HCT116 (cell line): ENCODE measurements at regions not wholly inside any gene's neighbourhood (a gene's known extent, or its start where the extent isn't known, plus 50 kb on each side); places are given as distances from the start of the nearest gene placed in this dataset.

Experiments
- ATAC-seq: fragments of 200-7000 bp; cut with Tn5 transposase; 2 replicates; pipeline ENCODE4 v1.9.1; 2020; ENCODE audit warnings: mild to moderate bottlenecking, moderate library complexity
- BruUV-seq: library from RNA; stranded (reverse); fragments of 400-500 nt; replicated peaks from 2 replicates; lab custom pipeline; 2021; lab: Mats Ljungman, UMichigan
- CTCF ChIA-PET: fragments of 300-600 bp; sonication (Branson Sonifier 250); formaldehyde crosslinking; loops from one replicate; lab custom pipeline; 2021; ENCODE audit warnings: antibody characterized with exemption; lab: Charles Lee
- POLR2A ChIA-PET: fragments of 300-600, 350-600 bp; sonication (Branson Sonifier 250); formaldehyde crosslinking; loops from one replicate; lab custom pipeline; 2021; ENCODE audit warnings: antibody characterized with exemption; lab: Charles Lee
- RAD21 ChIA-PET, 2 experiments: fragments of 300-600 bp; sonication (Branson Sonifier 250); formaldehyde crosslinking; loops; one replicate each; lab custom pipeline; 2023; ENCODE audit warnings: low total read pairs in 2 of 2; ENCODE audit not compliant: uncharacterized antibody in 2 of 2, unreplicated experiment in 2 of 2, low non-redundant PET in 1 of 2; lab: Charles Lee
- DNase-seq: peaks from one replicate; pipeline ENCODE4 v3.0.0-alpha.2; 2010; ENCODE audit warnings: low read depth, low spot score
- H2AFZ ChIP-seq: fragments of 200-600 bp; shearing (Covaris generic), sonication (generic); 2 replicates; pipeline ENCODE4 v1.6.1; 2017; ENCODE audit warnings: low read depth, mixed run types, mixed read lengths, antibody characterized with exemption, low read length; ENCODE audit not compliant: poor library complexity, severe bottlenecking
- H3K27ac ChIP-seq: 2 replicates; pipeline ENCODE4 v1.5.1; 2012; ENCODE audit warnings: low read depth, low read length
- H3K27me3 ChIP-seq: fragments of 200-600 bp; sonication (generic); 2 replicates; pipeline ENCODE4 v1.6.1; 2016; ENCODE audit warnings: mixed run types, low read length, mixed read lengths; ENCODE audit not compliant: insufficient read depth
- H3K36me3 ChIP-seq, 2 experiments: fragments of 200-500 bp in 1 of 2; fragments of 200-600 bp in 1 of 2; sonication (Bioruptor generic) in 1 of 2; sonication (generic) in 1 of 2; 2 replicates each; pipeline versions ENCODE4 v1.5.1 to v1.6.1; 2014 to 2016; ENCODE audit warnings: low read length in 2 of 2, inconsistent platforms in 1 of 2, mixed read lengths in 1 of 2, mixed run types in 1 of 2; ENCODE audit not compliant: insufficient read depth in 2 of 2, control insufficient read depth in 1 of 2
- H3K4me1 ChIP-seq, 2 experiments: fragments of 200-600 bp in 1 of 2; sonication (generic) in 1 of 2; 2 replicates each; pipeline versions ENCODE4 v1.5.1 to v1.6.1; 2012 to 2017; ENCODE audit warnings: low read length in 2 of 2, inconsistent platforms in 1 of 2, mild to moderate bottlenecking in 1 of 2, mixed read lengths in 1 of 2, mixed run types in 1 of 2, moderate library complexity in 1 of 2; ENCODE audit not compliant: insufficient read depth in 2 of 2, control insufficient read depth in 1 of 2
- H3K4me2 ChIP-seq: fragments of 200-600 bp; sonication (generic); 2 replicates; pipeline ENCODE4 v1.6.1; 2017; ENCODE audit warnings: mixed run types, low read length, mixed read lengths
- H3K4me3 ChIP-seq, 2 experiments: fragments of 200-600 bp in 1 of 2; sonication (generic) in 1 of 2; replicated peaks in 1 of 2; 2 replicates each; pipeline ENCODE4 v1.5.1; 2011 to 2016; ENCODE audit warnings: low read length in 2 of 2, control low read depth in 1 of 2, low read depth in 1 of 2, mild to moderate bottlenecking in 1 of 2, mixed read lengths in 1 of 2, mixed run types in 1 of 2
- H3K79me2 ChIP-seq: fragments of 200-600 bp; sonication (generic); 2 replicates; pipeline ENCODE4 v1.6.1; 2017; ENCODE audit warnings: mild to moderate bottlenecking, mixed run types, low read length, moderate library complexity, mixed read lengths; ENCODE audit not compliant: insufficient read depth
- H3K9ac ChIP-seq: fragments of 200-600 bp; sonication (generic); 2 replicates; pipeline ENCODE4 v1.6.1; 2016; ENCODE audit warnings: low read length, mixed read lengths
- H3K9me2 ChIP-seq: fragments of 200-600 bp; sonication (generic), shearing (Covaris generic); 2 replicates; pipeline ENCODE4 v1.6.1; 2017; ENCODE audit warnings: mixed run types, mild to moderate bottlenecking, moderate library complexity; ENCODE audit not compliant: insufficient read depth
- H3K9me3 ChIP-seq, 2 experiments: fragments of 200-500 bp in 1 of 2; fragments of 200-600 bp in 1 of 2; sonication (Bioruptor generic) in 1 of 2; sonication (generic) in 1 of 2; 2 replicates each; pipeline ENCODE4 v1.6.1; 2014 to 2017; ENCODE audit warnings: low read length in 2 of 2, mixed read lengths in 2 of 2, inconsistent platforms in 1 of 2, low read depth in 1 of 2, mild to moderate bottlenecking in 1 of 2, mixed run types in 1 of 2, moderate library complexity in 1 of 2; ENCODE audit not compliant: control insufficient read depth in 1 of 2, insufficient read depth in 1 of 2
- H4K20me1 ChIP-seq: fragments of 200-600 bp; sonication (generic), shearing (Covaris generic); 2 replicates; pipeline ENCODE4 v1.6.1; 2017; ENCODE audit warnings: mixed run types, mild to moderate bottlenecking, moderate library complexity; ENCODE audit not compliant: insufficient read depth
- CEBPB ChIP-seq: IDR thresholded peaks from 2 replicates; pipeline ENCODE4 v1.6.1; 2012; ENCODE audit warnings: low read depth
- CTCF ChIP-seq, 3 experiments: fragments of 200-600 bp in 1 of 3; sonication (generic) in 1 of 3; IDR thresholded peaks in 2 of 3; conservative IDR thresholded peaks in 1 of 3; 2 replicates each; pipeline ENCODE4 v1.5.1; 2012 to 2017; ENCODE audit warnings: low read depth in 2 of 3, low read length in 2 of 3, antibody characterized with exemption in 1 of 3, borderline replicate concordance in 1 of 3, control low read depth in 1 of 3, mild to moderate bottlenecking in 1 of 3, mixed read lengths in 1 of 3, mixed run types in 1 of 3, moderate library complexity in 1 of 3; ENCODE audit not compliant: insufficient read depth in 1 of 3
- EGR1 ChIP-seq: IDR thresholded peaks from 2 replicates; pipeline ENCODE4 v1.6.1; 2012; ENCODE audit warnings: low read depth
- ELF1 ChIP-seq: IDR thresholded peaks from 2 replicates; pipeline ENCODE4 v1.6.1; 2012; ENCODE audit warnings: low read depth, borderline replicate concordance
- EZH2phosphoT487 ChIP-seq: fragments of 200-600 bp; IDR thresholded peaks from 2 replicates; pipeline ENCODE4 v1.6.1; 2018; ENCODE audit warnings: antibody characterized with exemption, borderline replicate concordance
- FOSL1 ChIP-seq: IDR thresholded peaks from 2 replicates; pipeline ENCODE4 v1.6.1; 2012; ENCODE audit warnings: low read depth
- MAX ChIP-seq: IDR thresholded peaks from 2 replicates; pipeline ENCODE4 v1.6.1; 2012
- POLR2AphosphoS5 ChIP-seq: IDR thresholded peaks from 2 replicates; pipeline ENCODE4 v1.6.1; 2011; ENCODE audit warnings: mild to moderate bottlenecking, low read depth, low read length, moderate library complexity
- RAD21 ChIP-seq: IDR thresholded peaks from 2 replicates; pipeline ENCODE4 v1.6.1; 2012; ENCODE audit warnings: low read depth, mild to moderate bottlenecking
- SIN3A ChIP-seq: IDR thresholded peaks from 2 replicates; pipeline ENCODE4 v1.6.1; 2012; ENCODE audit warnings: low read depth
- SP1 ChIP-seq: IDR thresholded peaks from 2 replicates; pipeline ENCODE4 v1.6.1; 2012; ENCODE audit warnings: low read depth
- TCF7L2 ChIP-seq: IDR thresholded peaks from 2 replicates; pipeline ENCODE4 v1.7.0; 2011; ENCODE audit warnings: borderline replicate concordance, inconsistent platforms; ENCODE audit not compliant: insufficient read depth, insufficient read length; ENCODE audit errors: extremely low read depth
- ZBTB33 ChIP-seq: IDR thresholded peaks from 2 replicates; pipeline ENCODE4 v1.6.1; 2011; ENCODE audit warnings: mild to moderate bottlenecking, low read length, moderate library complexity; ENCODE audit not compliant: insufficient replicate concordance; ENCODE audit errors: extremely low read depth
- ZFX ChIP-seq: fragments of 450-650 bp; IDR thresholded peaks from 2 replicates; pipeline ENCODE4 v1.6.1; 2017
- ZNF274 ChIP-seq: fragments of 200-500 bp; sonication (Bioruptor generic); IDR thresholded peaks from 2 replicates; pipeline ENCODE4 v1.6.1; 2014; ENCODE audit warnings: mild to moderate bottlenecking, low read depth, low read length, inconsistent platforms
- intact Hi-C: fragments of 100-400 bp; cut with micrococcal nuclease; formaldehyde crosslinking; loops from 2 replicates; pipeline ENCODE4 v1.10.0; 2022
- TF ChIP-seq, protein P1 (sequence below): IDR thresholded peaks from 2 replicates; pipeline ENCODE4 v1.6.1; 2012; ENCODE audit warnings: low read depth
- TF ChIP-seq, protein P2 (sequence below): IDR thresholded peaks from 2 replicates; pipeline ENCODE4 v1.6.1; 2012

- RAD21 ChIA-PET: no interaction called here
- no peaks in the 10 kb centered on the region for H3K9me2 ChIP-seq
- no peak overlapping the region for H3K27ac ChIP-seq
- POLR2A ChIA-PET: interaction anchor here (0.7 kb wide), 1 partner anchor 290 kb away, joined by 3 read pairs; no protein-coding TSS in a partner anchor
- no peak overlapping the region for H3K4me3 ChIP-seq
- H3K36me3 ChIP-seq: no peaks in the 10 kb centered on the region
- DNase-seq (no peak), ATAC-seq (no peak)
- intact Hi-C loops: no loop called here
- no peak overlapping the region for H3K9ac ChIP-seq
- no peak overlapping the region for H2AFZ ChIP-seq
- CTCF ChIA-PET: no interaction called here
- no peak overlapping the region for H3K4me2 ChIP-seq
- H3K27me3 ChIP-seq: peaks cover 10% of the 10 kb centered on the region; the same call in 1 of the 2 replicates
- no peaks in the 10 kb centered on the region for H3K79me2 ChIP-seq
- H3K9me3 ChIP-seq: no peaks in the 10 kb centered on the region
- BruUV-seq: no TSS peak
- no peaks in the 10 kb centered on the region for H3K4me1 ChIP-seq
- no peak for TF ChIP-seq MAX
- no peak for TF ChIP-seq CEBPB
- TF ChIP-seq ELF1: no peak
- TF ChIP-seq FOSL1: no peak
- TF ChIP-seq RAD21: no peak
- TF ChIP-seq SP1: no peak
- no peak for TF ChIP-seq EGR1
- TF ChIP-seq POLR2AphosphoS5: no peak
- no peak for TF ChIP-seq TCF7L2
- no peak for TF ChIP-seq SIN3A
- no peak for TF ChIP-seq ZBTB33
- TF ChIP-seq EZH2phosphoT487: no peak
- TF ChIP-seq, protein P1, sequence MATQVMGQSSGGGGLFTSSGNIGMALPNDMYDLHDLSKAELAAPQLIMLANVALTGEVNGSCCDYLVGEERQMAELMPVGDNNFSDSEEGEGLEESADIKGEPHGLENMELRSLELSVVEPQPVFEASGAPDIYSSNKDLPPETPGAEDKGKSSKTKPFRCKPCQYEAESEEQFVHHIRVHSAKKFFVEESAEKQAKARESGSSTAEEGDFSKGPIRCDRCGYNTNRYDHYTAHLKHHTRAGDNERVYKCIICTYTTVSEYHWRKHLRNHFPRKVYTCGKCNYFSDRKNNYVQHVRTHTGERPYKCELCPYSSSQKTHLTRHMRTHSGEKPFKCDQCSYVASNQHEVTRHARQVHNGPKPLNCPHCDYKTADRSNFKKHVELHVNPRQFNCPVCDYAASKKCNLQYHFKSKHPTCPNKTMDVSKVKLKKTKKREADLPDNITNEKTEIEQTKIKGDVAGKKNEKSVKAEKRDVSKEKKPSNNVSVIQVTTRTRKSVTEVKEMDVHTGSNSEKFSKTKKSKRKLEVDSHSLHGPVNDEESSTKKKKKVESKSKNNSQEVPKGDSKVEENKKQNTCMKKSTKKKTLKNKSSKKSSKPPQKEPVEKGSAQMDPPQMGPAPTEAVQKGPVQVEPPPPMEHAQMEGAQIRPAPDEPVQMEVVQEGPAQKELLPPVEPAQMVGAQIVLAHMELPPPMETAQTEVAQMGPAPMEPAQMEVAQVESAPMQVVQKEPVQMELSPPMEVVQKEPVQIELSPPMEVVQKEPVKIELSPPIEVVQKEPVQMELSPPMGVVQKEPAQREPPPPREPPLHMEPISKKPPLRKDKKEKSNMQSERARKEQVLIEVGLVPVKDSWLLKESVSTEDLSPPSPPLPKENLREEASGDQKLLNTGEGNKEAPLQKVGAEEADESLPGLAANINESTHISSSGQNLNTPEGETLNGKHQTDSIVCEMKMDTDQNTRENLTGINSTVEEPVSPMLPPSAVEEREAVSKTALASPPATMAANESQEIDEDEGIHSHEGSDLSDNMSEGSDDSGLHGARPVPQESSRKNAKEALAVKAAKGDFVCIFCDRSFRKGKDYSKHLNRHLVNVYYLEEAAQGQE: no peak
- no peak for TF ChIP-seq ZFX
- no peak for TF ChIP-seq CTCF (IDR thresholded peaks at IDR 0.05 in 2 of 3, conservative IDR thresholded peaks at IDR 0.05 in 1 of 3; ENCODE audit: borderline replicate concordance in 1 of 3, insufficient read depth in 1 of 3, low read depth in 2 of 3, low read length in 2 of 3)
- TF ChIP-seq, protein P2, sequence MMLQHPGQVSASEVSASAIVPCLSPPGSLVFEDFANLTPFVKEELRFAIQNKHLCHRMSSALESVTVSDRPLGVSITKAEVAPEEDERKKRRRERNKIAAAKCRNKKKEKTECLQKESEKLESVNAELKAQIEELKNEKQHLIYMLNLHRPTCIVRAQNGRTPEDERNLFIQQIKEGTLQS: no peak
- TF ChIP-seq ZNF274: no peak
- H4K20me1 ChIP-seq: no peaks in the 10 kb centered on the region
These were observed 68.5 kb upstream of the PLXNA2 start for GRCh38 chr1:208312706-208313105.
